ENCODE measurements at regions not wholly inside any gene's neighbourhood (a gene's known extent, or its start where the extent isn't known, plus 50 kb on each side); places are given as distances from the start of the nearest gene placed in this dataset.

DNA sequence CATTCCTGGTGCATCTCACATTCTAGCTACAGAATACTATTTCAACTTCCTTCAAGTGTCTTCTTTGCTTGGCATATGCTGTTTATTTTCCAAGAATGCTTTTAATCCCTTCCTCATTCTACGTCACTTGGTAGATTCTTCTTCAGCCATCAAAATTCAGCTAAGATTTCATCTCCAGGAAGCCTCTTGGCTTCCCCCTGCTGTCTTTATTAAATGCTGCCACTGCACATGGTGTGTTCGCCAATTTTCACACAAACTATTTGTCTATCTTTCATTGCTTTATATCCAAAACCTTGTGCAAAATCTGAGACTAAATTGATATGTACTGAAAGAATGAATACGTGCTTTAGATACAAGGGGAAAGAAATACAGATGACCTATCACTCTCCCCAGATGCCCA is 253.0 kb downstream of the RFPL4B start:
- TF ChIP-seq, protein P1, sequence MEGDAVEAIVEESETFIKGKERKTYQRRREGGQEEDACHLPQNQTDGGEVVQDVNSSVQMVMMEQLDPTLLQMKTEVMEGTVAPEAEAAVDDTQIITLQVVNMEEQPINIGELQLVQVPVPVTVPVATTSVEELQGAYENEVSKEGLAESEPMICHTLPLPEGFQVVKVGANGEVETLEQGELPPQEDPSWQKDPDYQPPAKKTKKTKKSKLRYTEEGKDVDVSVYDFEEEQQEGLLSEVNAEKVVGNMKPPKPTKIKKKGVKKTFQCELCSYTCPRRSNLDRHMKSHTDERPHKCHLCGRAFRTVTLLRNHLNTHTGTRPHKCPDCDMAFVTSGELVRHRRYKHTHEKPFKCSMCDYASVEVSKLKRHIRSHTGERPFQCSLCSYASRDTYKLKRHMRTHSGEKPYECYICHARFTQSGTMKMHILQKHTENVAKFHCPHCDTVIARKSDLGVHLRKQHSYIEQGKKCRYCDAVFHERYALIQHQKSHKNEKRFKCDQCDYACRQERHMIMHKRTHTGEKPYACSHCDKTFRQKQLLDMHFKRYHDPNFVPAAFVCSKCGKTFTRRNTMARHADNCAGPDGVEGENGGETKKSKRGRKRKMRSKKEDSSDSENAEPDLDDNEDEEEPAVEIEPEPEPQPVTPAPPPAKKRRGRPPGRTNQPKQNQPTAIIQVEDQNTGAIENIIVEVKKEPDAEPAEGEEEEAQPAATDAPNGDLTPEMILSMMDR (IDR thresholded peaks at IDR 0.05; ENCODE audit: extremely low read depth in 1 of 2, insufficient read depth in 1 of 2, low read depth in 1 of 2, low read length in 2 of 2): no peak
- TF ChIP-seq POLR2AphosphoS5 (IDR thresholded peaks at IDR 0.05; ENCODE audit: insufficient read depth, low read depth, low read length) (no peak), POLR2A (IDR thresholded peaks at IDR 0.05; ENCODE audit: low read depth, low read length) (no peak), EZH2 (IDR thresholded peaks at IDR 0.05; ENCODE audit: borderline replicate concordance, low read depth, low read length, severe bottlenecking) (no peak), MYC (IDR thresholded peaks at IDR 0.05; ENCODE audit: low read depth, low read length) (no peak), FOS (IDR thresholded peaks at IDR 0.05; ENCODE audit: borderline replicate concordance, insufficient read depth, low read length) (no peak), JUN (IDR thresholded peaks at IDR 0.05; ENCODE audit: borderline replicate concordance, insufficient read depth, insufficient read length, low read depth) (no peak), GATA2 (IDR thresholded peaks at IDR 0.05; ENCODE audit: insufficient read depth, insufficient read length, low read depth, low read length) (no peak)
- TF ChIP-seq, protein P2, sequence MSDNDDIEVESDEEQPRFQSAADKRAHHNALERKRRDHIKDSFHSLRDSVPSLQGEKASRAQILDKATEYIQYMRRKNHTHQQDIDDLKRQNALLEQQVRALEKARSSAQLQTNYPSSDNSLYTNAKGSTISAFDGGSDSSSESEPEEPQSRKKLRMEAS (IDR thresholded peaks at IDR 0.05; ENCODE audit: insufficient read depth, insufficient read length): no peak

Measured in endothelial cell of umbilical vein (primary cell).